GM23338 (cell line): ENCODE measurements at regions not wholly inside any gene's neighbourhood (a gene's known extent, or its start where the extent isn't known, plus 50 kb on each side); places are given as distances from the start of the nearest gene placed in this dataset.

Source experiments
- ATAC-seq: fragments of 200-7000 bp; cut with Tn5 transposase; 3 replicates; pipeline ENCODE4 v1.9.1; 2020
- DNase-seq: peaks from one replicate; pipeline ENCODE4 v3.0.0-alpha.2; 2015; ENCODE audit warnings: low spot score
- H2AFZ ChIP-seq: fragments of 200-600 bp; sonication (generic); 2 replicates; pipeline ENCODE4 v1.8.0; 2016; ENCODE audit warnings: antibody characterized with exemption, mild to moderate bottlenecking, moderate library complexity
- H3F3A ChIP-seq: fragments of 200-600 bp; sonication (generic); replicated peaks from 2 replicates; pipeline ENCODE4 v1.8.0; 2017; ENCODE audit warnings: antibody characterized with exemption, mixed run types, low read depth
- H3K27ac ChIP-seq: fragments of 200-600 bp; sonication (generic); 2 replicates; pipeline ENCODE4 v1.6.1; 2016; ENCODE audit warnings: low read depth
- H3K27me3 ChIP-seq: fragments of 200-600 bp; sonication (generic); 2 replicates; pipeline ENCODE4 v1.8.0; 2016; ENCODE audit warnings: mild to moderate bottlenecking, mixed run types, moderate library complexity; ENCODE audit not compliant: insufficient read depth
- H3K36me3 ChIP-seq: fragments of 200-600 bp; sonication (generic); 2 replicates; pipeline ENCODE4 v1.8.0; 2016; ENCODE audit warnings: mild to moderate bottlenecking; ENCODE audit not compliant: insufficient read depth
- H3K4me1 ChIP-seq: fragments of 200-600 bp; sonication (generic); 2 replicates; pipeline ENCODE4 v1.8.0; 2016; ENCODE audit warnings: mild to moderate bottlenecking, moderate library complexity; ENCODE audit not compliant: insufficient read depth
- H3K4me2 ChIP-seq: fragments of 200-600 bp; sonication (generic); 2 replicates; pipeline ENCODE4 v1.7.1; 2017; ENCODE audit warnings: mixed run types
- H3K4me3 ChIP-seq: fragments of 200-600 bp; sonication (generic); 2 replicates; pipeline ENCODE4 v1.6.1; 2016; ENCODE audit warnings: mixed run types
- H3K79me2 ChIP-seq: fragments of 200-600 bp; sonication (generic); replicated peaks from 2 replicates; pipeline ENCODE4 v1.8.0; 2017; ENCODE audit warnings: mild to moderate bottlenecking; ENCODE audit not compliant: insufficient read depth
- H3K9me2 ChIP-seq: fragments of 200-600 bp; sonication (generic); 2 replicates; pipeline ENCODE4 v1.8.0; 2017; ENCODE audit not compliant: insufficient read depth
- H4K20me1 ChIP-seq: fragments of 200-600 bp; sonication (generic); replicated peaks from 2 replicates; pipeline ENCODE4 v1.8.0; 2017; ENCODE audit warnings: mild to moderate bottlenecking; ENCODE audit not compliant: insufficient read depth
- H3K27ac Mint-ChIP-seq: 2 replicates; pipeline ENCODE4 v1.8.0; 2020; ENCODE audit warnings: inconsistent platforms, mild to moderate bottlenecking, moderate library complexity, mixed read lengths
- H3K27me3 Mint-ChIP-seq: 3 replicates; pipeline ENCODE4 v1.8.0; 2022; ENCODE audit warnings: low read depth, mild to moderate bottlenecking, moderate library complexity, mixed read lengths, inconsistent platforms; ENCODE audit not compliant: insufficient read depth, poor library complexity
- H3K36me3 Mint-ChIP-seq: 3 replicates; pipeline ENCODE4 v1.8.0; 2021; ENCODE audit warnings: low read depth, mild to moderate bottlenecking, inconsistent platforms, moderate library complexity, mixed read lengths
- H3K4me1 Mint-ChIP-seq: 3 replicates; pipeline ENCODE4 v1.8.0; 2020; ENCODE audit warnings: mild to moderate bottlenecking, inconsistent platforms, mixed read lengths
- H3K4me3 Mint-ChIP-seq: 3 replicates; pipeline ENCODE4 v1.8.0; 2021; ENCODE audit warnings: moderate library complexity, mild to moderate bottlenecking, inconsistent platforms, mixed read lengths
- H3K9me3 Mint-ChIP-seq: 3 replicates; pipeline ENCODE4 v1.8.0; 2020; ENCODE audit warnings: moderate library complexity, mild to moderate bottlenecking, inconsistent platforms, mixed read lengths
- CREB1 ChIP-seq: fragments of 250-450 bp; sonication (Bioruptor Pico); IDR thresholded peaks from 2 replicates; pipeline ENCODE4 v1.5.0; 2020; ENCODE audit warnings: low read depth, mild to moderate bottlenecking, moderate library complexity
- CTCF ChIP-seq, 2 experiments: fragments of 200-600 bp in 1 of 2; sonication (generic) in 1 of 2; conservative IDR thresholded peaks; 2 replicates each; pipeline versions ENCODE4 v1.5.1 to v1.6.1; 2016 to 2017; ENCODE audit warnings: antibody characterized with exemption in 2 of 2, low read depth in 2 of 2, mild to moderate bottlenecking in 2 of 2, moderate library complexity in 1 of 2
- ETS1 ChIP-seq: IDR thresholded peaks from 2 replicates; pipeline ENCODE4 v1.6.1; 2016; ENCODE audit warnings: antibody characterized with exemption
- EZH2 ChIP-seq: fragments of 200-600 bp; sonication (generic); IDR thresholded peaks from one replicate; pipeline ENCODE4 v1.8.0; 2017; ENCODE audit warnings: antibody characterized with exemption, mild to moderate bottlenecking, low read depth; ENCODE audit not compliant: unreplicated experiment
- EZH2phosphoT487 ChIP-seq: fragments of 200-600 bp; sonication (generic); IDR thresholded peaks from one replicate; pipeline ENCODE4 v1.8.1; 2018; ENCODE audit warnings: antibody characterized with exemption; ENCODE audit not compliant: unreplicated experiment
- JUNB ChIP-seq: IDR thresholded peaks from one replicate; pipeline ENCODE4 v1.6.1; 2016; ENCODE audit warnings: antibody characterized with exemption; ENCODE audit not compliant: unreplicated experiment
- NANOG ChIP-seq: IDR thresholded peaks from 2 replicates; pipeline ENCODE4 v1.6.1; 2016; ENCODE audit warnings: antibody characterized with exemption, borderline replicate concordance
- POLR2AphosphoS5 ChIP-seq: IDR thresholded peaks from 2 replicates; pipeline ENCODE4 v1.6.1; 2016; ENCODE audit warnings: antibody characterized with exemption, low read depth
- REST ChIP-seq: IDR thresholded peaks from one replicate; pipeline ENCODE4 v1.6.1; 2018; ENCODE audit warnings: antibody characterized with exemption; ENCODE audit not compliant: unreplicated experiment
- STAT1 ChIP-seq: IDR thresholded peaks from one replicate; pipeline ENCODE4 v1.6.1; 2016; ENCODE audit warnings: antibody characterized with exemption; ENCODE audit not compliant: unreplicated experiment
- ZNF114 ChIP-seq: fragments of 250-450 bp; sonication (Bioruptor Pico); IDR thresholded peaks from 2 replicates; pipeline ENCODE4 v1.5.0; 2020; ENCODE audit warnings: mild to moderate bottlenecking, moderate library complexity
- ZNF331 ChIP-seq: fragments of 250-450 bp; sonication (Bioruptor Pico); IDR thresholded peaks from 2 replicates; pipeline ENCODE4 v1.5.0; 2020; ENCODE audit warnings: low read depth, mild to moderate bottlenecking, moderate library complexity
- ZNF462 ChIP-seq: fragments of 250-450 bp; sonication (Bioruptor Pico); IDR thresholded peaks from 2 replicates; pipeline ENCODE4 v1.5.0; 2020; ENCODE audit warnings: mild to moderate bottlenecking, moderate library complexity

GRCh38 chr1:55353707-55354620 lies 138.8 kb upstream of the USP24 start:
- no peaks in the 10 kb centered on the region for H3K36me3 ChIP-seq
- Mint-ChIP-seq H3K27me3 (no peaks in the 10 kb centered on the region), H3K36me3 (no peaks in the 10 kb centered on the region), H3K27ac (no peak overlapping the region), H3K4me3 (no peak overlapping the region), H3K4me1 (no peaks in the 10 kb centered on the region), H3K9me3 (no peaks in the 10 kb centered on the region)
- no peaks in the 10 kb centered on the region for H3F3A ChIP-seq
- ATAC-seq (no peak), DNase-seq (no peak)
- H2AFZ ChIP-seq, result no peak overlapping the region; the same call in 1 of the 2 replicates
- no peak overlapping the region for H3K4me3 ChIP-seq
- H3K27ac ChIP-seq, result no peak overlapping the region
- no peak for TF ChIP-seq REST
- no peak for TF ChIP-seq NANOG
- TF ChIP-seq ZNF331 (CRISPR knock-in tag), result no peak
- no peak for TF ChIP-seq ETS1
- no peak for TF ChIP-seq ZNF114
- no peak for TF ChIP-seq CREB1 (CRISPR knock-in tag)
- no peak for TF ChIP-seq CTCF (conservative IDR thresholded peaks at IDR 0.05; ENCODE audit: low read depth in 2 of 2)
- TF ChIP-seq POLR2AphosphoS5, result no peak
- no peak for TF ChIP-seq EZH2phosphoT487
- no peak for TF ChIP-seq EZH2
- TF ChIP-seq STAT1, result no peak
- TF ChIP-seq JUNB, result no peak
- no peak for TF ChIP-seq ZNF462 (CRISPR knock-in tag)
- no peaks in the 10 kb centered on the region for H4K20me1 ChIP-seq
- H3K79me2 ChIP-seq, result no peaks in the 10 kb centered on the region
- no peaks in the 10 kb centered on the region; the same call in 1 of the 2 replicates for H3K9me2 ChIP-seq
- H3K27me3 ChIP-seq, result no peaks in the 10 kb centered on the region
- H3K4me1 ChIP-seq, result no peaks in the 10 kb centered on the region
- no peak overlapping the region for H3K4me2 ChIP-seq
